HG02588 (cell line): ENCODE measurements at regions not wholly inside any gene's neighbourhood (a gene's known extent, or its start where the extent isn't known, plus 50 kb on each side); places are given as distances from the start of the nearest gene placed in this dataset.

Experiments
- ATAC-seq: cut with Tn5 transposase; IDR thresholded peaks from one replicate; pipeline ENCODE4 v1.9.1; 2021; ENCODE audit warnings: mild to moderate bottlenecking, moderate library complexity; ENCODE audit not compliant: unreplicated experiment

GRCh38 chr12:31783996-31784645, 55.3 kb upstream of the AMN1 start:
- ATAC-seq: no peak

DNA sequence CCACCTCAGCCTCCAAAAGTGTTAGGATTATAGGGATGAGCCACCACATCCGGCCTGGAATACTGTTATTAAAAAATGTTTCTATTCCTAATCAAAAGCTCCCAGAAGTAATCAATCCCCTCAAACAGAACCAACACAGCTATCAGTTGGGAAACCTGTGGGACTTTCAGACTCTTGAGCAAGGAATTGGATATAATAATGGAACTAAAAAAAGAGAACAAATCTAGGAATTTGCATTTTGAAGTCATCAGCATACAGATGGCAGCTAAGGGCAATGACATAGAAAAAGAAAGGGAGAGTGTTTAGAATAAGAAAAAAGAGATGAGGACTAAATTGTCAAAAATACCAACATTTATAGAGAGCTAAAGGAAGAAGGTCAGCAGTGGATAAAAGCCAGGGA, 54.7 kb upstream of the AMN1 start:
- ATAC-seq: no peak

DNA sequence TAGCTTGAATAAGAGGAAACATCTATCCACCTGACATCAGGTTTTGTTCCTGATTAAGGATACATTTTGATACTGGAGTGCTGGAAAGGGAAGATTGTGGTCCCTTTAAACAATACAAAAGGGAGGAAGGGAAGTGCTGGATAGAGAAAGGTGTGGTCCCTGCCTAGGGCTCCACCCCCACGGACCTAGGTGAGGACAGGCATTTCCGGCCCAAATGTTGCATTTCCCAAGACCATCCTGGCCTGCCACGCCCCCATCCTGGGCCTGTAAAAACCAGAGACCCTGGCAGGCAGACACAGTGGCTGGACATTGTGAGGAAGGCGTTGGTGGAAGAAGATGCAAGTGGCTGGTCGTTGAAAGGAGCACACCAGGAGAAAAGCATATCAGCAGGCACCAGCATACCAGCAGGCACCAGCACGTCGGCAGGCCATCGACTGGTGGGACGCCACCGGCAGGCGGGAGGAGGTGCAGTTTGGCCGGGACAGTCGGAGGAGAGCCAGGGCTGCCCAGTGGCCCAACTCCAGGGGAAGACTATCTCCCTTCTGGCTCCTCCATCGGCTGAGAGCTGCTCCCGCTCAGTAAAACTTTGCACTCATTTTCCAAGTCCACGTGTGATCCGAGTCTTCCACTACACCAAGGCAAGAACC, 53.2 kb upstream of the AMN1 start:
- ATAC-seq: no peak

DNA sequence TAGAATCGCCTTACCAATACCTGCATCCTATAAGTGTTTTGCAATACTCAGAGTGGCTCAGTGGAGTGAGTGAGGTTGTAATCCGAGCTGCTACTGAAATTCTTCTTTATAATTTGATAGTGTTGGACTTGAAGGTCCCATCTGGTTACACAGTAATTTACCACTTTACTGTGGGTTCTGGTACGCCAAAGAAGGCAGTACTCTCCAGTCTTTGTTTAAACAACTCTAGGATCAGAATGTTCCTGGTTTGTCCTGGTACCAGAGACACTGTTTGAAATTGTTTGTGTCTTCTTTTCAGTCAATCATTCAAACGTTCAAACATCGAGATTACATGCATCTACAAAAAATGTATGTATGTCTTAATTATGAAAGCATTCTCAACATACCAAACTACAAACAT, 51.3 kb upstream of the AMN1 start:
- ATAC-seq: no peak

DNA sequence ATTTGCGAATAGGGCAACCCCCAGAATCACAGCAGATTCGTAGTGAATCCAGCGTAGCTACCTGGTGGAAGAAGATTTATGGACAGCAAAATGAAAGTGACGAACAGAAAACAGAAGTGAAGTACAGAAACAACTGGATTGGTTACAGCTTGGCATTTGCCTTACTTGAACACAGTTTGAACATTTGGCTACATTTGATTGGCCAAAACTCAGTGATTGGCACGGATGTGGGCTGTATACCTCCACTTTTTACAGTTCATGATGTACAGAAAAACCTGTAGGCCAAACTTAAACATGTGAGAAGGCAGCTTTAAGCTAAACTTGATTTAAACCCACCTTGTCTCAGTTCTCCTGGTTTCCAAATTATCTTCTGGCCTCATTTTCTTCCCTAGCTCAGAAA, 49.9 kb upstream of the AMN1 start:
- ATAC-seq: no peak
